ENCODE measurements at regions not wholly inside any gene's neighbourhood (a gene's known extent, or its start where the extent isn't known, plus 50 kb on each side); places are given as distances from the start of the nearest gene placed in this dataset.
"Not testable (repeated sequence)": the region's sequence is repeated elsewhere in the genome, so short reads cannot be mapped to it uniquely, and the experiment has no call there.

GRCh38 chr6:797479-798077 lies 104.6 kb upstream of the EXOC2 start:
- DNase-seq: peak; percentile 43

GRCh38 chr6:795046-795685 lies 102.2 kb upstream of the EXOC2 start:
- DNase-seq: no peak

- no peak for DNase-seq
Observed at GRCh38 chr6:793261-793660, 100.3 kb upstream of the EXOC2 start.

GRCh38 chr6:792662-793061 lies 99.7 kb upstream of the EXOC2 start:
- no peak for DNase-seq

- no peak for DNase-seq
Observed at GRCh38 chr6:788058-788457, 95.1 kb upstream of the EXOC2 start.

- peak; percentile 2 for DNase-seq
Observed at GRCh38 chr6:786946-787763, 94.2 kb upstream of the EXOC2 start.

GRCh38 chr6:783966-784735 lies 91.2 kb upstream of the EXOC2 start:
- DNase-seq: no peak

GRCh38 chr6:782141-782540 lies 89.2 kb upstream of the EXOC2 start:
- DNase-seq: no peak

GRCh38 chr6:781350-781961 lies 88.5 kb upstream of the EXOC2 start:
- DNase-seq: no peak

GRCh38 chr6:780706-781105 lies 87.8 kb upstream of the EXOC2 start:
- no peak for DNase-seq

GRCh38 chr6:776951-777350 lies 84.0 kb upstream of the EXOC2 start:
- DNase-seq: no peak

GRCh38 chr6:776528-776931 lies 83.6 kb upstream of the EXOC2 start:
- no peak for DNase-seq

- no peak for DNase-seq
Observed at GRCh38 chr6:775863-776262, 82.9 kb upstream of the EXOC2 start.

- DNase-seq: not testable (repeated sequence)
Observed at GRCh38 chr6:771683-772082, 78.7 kb upstream of the EXOC2 start.

GRCh38 chr6:767755-768512 lies 75.0 kb upstream of the EXOC2 start:
- DNase-seq: no peak

GRCh38 chr6:766625-767024 lies 73.7 kb upstream of the EXOC2 start:
- DNase-seq: no peak

- DNase-seq: no peak
Observed at GRCh38 chr6:761997-762396, 69.1 kb upstream of the EXOC2 start.

- DNase-seq: no peak
Observed at GRCh38 chr6:760982-761955, 68.3 kb upstream of the EXOC2 start.

GRCh38 chr6:759729-760128 lies 66.8 kb upstream of the EXOC2 start:
- no peak for DNase-seq

- no peak for DNase-seq
Observed at GRCh38 chr6:756224-756623, 63.3 kb upstream of the EXOC2 start.

- no peak for DNase-seq
Observed at GRCh38 chr6:754202-754601, 61.3 kb upstream of the EXOC2 start.
